GM18505 (cell line): ENCODE measurements at regions not wholly inside any gene's neighbourhood (a gene's known extent, or its start where the extent isn't known, plus 50 kb on each side); places are given as distances from the start of the nearest gene placed in this dataset.
"Not testable (repeated sequence)": the region's sequence is repeated elsewhere in the genome, so short reads cannot be mapped to it uniquely, and the experiment has no call there.

Experiments used
- ATAC-seq: cut with Tn5 transposase; IDR thresholded peaks from one replicate; pipeline ENCODE4 v1.9.1; 2021; ENCODE audit not compliant: unreplicated experiment
- POLR2A ChIP-seq: IDR thresholded peaks from 4 replicates; pipeline ENCODE4 v1.6.1; 2011; ENCODE audit warnings: borderline replicate concordance; ENCODE audit not compliant: insufficient read depth, insufficient read length; ENCODE audit errors: extremely low read depth

- no peak for ATAC-seq
- TF ChIP-seq POLR2A: no peak
Measured at GRCh38 chr7:106347229-106347833, 62.5 kb upstream of the NAMPT start.

GRCh38 chr7:106346678-106347217 is 62.0 kb upstream of the NAMPT start:
- no peak for TF ChIP-seq POLR2A
- peak; percentile 86 for ATAC-seq

GRCh38 chr7:106346167-106346677 is 61.4 kb upstream of the NAMPT start:
- no peak for ATAC-seq
- TF ChIP-seq POLR2A: no peak

GRCh38 chr7:106345421-106346166 is 60.8 kb upstream of the NAMPT start:
- no peak for ATAC-seq
- no peak for TF ChIP-seq POLR2A

- no peak for TF ChIP-seq POLR2A
- ATAC-seq: no peak
Measured at GRCh38 chr7:106344861-106345260, 60.1 kb upstream of the NAMPT start.

- no peak for TF ChIP-seq POLR2A
- no peak for ATAC-seq
Measured at GRCh38 chr7:106344211-106344610, 59.4 kb upstream of the NAMPT start.

GRCh38 chr7:106342049-106342448 is 57.3 kb upstream of the NAMPT start:
- not testable (repeated sequence) for ATAC-seq

GRCh38 chr7:106340247-106340596 is 55.4 kb upstream of the NAMPT start:
- ATAC-seq: not testable (repeated sequence)

- ATAC-seq: no peak
- TF ChIP-seq POLR2A: no peak
Measured at GRCh38 chr7:106339513-106340246, 54.9 kb upstream of the NAMPT start.

GRCh38 chr7:106337754-106338153 is 53.0 kb upstream of the NAMPT start:
- TF ChIP-seq POLR2A: no peak
- ATAC-seq: no peak

- ATAC-seq: no peak
- TF ChIP-seq POLR2A: no peak
Measured at GRCh38 chr7:106335814-106336213, 51.0 kb upstream of the NAMPT start.
